Adrenal gland (tissue), 5 donors: ENCODE measurements at regions not wholly inside any gene's neighbourhood (a gene's known extent, or its start where the extent isn't known, plus 50 kb on each side); places are given as distances from the start of the nearest gene placed in this dataset.

ENCODE experiments used
- CTCF ChIP-seq, 6 experiments: fragments of 450-650 bp in 4 of 6; fragments of 200-600 bp in 2 of 6; sonication (generic) in 1 of 6; IDR thresholded peaks; 1 replicate in 5 of 6; 2 replicates in 1 of 6; pipeline versions ENCODE4 v1.5.1 to v1.8.0; 2016 to 2021; ENCODE audit warnings: antibody characterized with exemption in 6 of 6, mild to moderate bottlenecking in 2 of 6, moderate library complexity in 1 of 6
- POLR2A ChIP-seq, 2 donors: fragments of 450-650 bp; IDR thresholded peaks; one replicate each; pipeline ENCODE4 v1.6.1; 2017; ENCODE audit warnings: antibody characterized with exemption in 2 of 2, mild to moderate bottlenecking in 2 of 2, moderate library complexity in 1 of 2
- donor health status: DM: no; HTN: no; CAD: no.

GRCh38 chr14:31977001-31977556 is 100.0 kb upstream of the ARHGAP5 start:
- TF ChIP-seq CTCF (IDR thresholded peaks at IDR 0.05) (no peak), POLR2A (IDR thresholded peaks at IDR 0.05) (no peak)
